Cardiac fibroblast (primary cell): ENCODE measurements at regions not wholly inside any gene's neighbourhood (a gene's known extent, or its start where the extent isn't known, plus 50 kb on each side); places are given as distances from the start of the nearest gene placed in this dataset.

ENCODE experiments used
- DNase-seq, 2 donors: peaks; one replicate each; pipeline versions ENCODE4 v3.0.0 to v3.0.0-alpha.2; 2010; ENCODE audit warnings: low read depth in 2 of 2
- H3K4me3 ChIP-seq, 2 donors: replicated peaks in 1 of 2; 1 replicate in 1 of 2; 2 replicates in 1 of 2; pipeline ENCODE4 v1.5.1; 2011; ENCODE audit warnings: low read depth in 2 of 2, low read length in 2 of 2, mild to moderate bottlenecking in 2 of 2, moderate library complexity in 1 of 2
- TF ChIP-seq, protein P1 (sequence below): IDR thresholded peaks from one replicate; pipeline ENCODE4 v1.5.1; 2011; ENCODE audit warnings: low read depth, mild to moderate bottlenecking, low read length, inconsistent platforms

DNA sequence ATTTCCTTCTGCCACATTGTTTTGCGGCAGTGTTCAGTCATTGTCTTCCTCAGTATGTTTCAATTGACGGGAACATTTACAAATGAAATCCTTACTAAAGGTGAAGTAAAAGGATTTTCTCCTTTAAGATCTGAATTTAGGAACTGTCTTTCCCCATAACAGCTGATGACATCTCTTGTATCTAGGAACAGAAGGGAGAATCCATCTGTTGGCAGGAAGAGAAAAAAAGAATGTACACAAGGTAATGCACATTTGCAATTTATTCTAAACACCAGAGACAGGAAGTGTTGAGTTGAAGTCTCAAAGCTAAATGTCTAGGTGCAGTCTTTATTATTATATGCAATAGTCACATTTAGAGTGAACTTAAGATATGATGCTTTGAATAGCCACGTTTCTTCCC lies 334.5 kb downstream of the HDGFL1 start:
- no peak overlapping the region for H3K4me3 ChIP-seq
- TF ChIP-seq, protein P1, sequence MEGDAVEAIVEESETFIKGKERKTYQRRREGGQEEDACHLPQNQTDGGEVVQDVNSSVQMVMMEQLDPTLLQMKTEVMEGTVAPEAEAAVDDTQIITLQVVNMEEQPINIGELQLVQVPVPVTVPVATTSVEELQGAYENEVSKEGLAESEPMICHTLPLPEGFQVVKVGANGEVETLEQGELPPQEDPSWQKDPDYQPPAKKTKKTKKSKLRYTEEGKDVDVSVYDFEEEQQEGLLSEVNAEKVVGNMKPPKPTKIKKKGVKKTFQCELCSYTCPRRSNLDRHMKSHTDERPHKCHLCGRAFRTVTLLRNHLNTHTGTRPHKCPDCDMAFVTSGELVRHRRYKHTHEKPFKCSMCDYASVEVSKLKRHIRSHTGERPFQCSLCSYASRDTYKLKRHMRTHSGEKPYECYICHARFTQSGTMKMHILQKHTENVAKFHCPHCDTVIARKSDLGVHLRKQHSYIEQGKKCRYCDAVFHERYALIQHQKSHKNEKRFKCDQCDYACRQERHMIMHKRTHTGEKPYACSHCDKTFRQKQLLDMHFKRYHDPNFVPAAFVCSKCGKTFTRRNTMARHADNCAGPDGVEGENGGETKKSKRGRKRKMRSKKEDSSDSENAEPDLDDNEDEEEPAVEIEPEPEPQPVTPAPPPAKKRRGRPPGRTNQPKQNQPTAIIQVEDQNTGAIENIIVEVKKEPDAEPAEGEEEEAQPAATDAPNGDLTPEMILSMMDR = no peak

DNA sequence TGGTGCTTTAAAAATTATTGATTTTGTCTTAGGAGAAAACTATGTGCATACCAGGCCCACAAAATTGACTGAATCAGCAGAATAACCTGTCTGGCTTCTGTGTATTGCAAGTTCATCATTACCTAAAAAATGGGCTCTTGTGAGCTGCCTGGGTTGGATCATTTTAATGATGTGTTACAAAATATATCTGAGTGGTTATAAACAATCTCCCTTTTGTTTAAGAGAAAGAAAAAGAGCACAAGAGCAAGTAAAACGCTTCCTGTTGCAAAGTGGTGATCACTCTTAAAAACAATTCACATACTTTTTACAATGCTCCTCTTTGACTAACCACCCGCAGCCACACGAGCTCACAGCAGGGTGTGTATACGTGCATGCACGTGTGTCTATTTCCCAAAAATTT lies 335.1 kb downstream of the HDGFL1 start:
- TF ChIP-seq, protein P1 = no peak
- no peak for DNase-seq

More for the DNA sequence above, 334.5 kb downstream of the HDGFL1 start:
- no peak for DNase-seq

DNA sequence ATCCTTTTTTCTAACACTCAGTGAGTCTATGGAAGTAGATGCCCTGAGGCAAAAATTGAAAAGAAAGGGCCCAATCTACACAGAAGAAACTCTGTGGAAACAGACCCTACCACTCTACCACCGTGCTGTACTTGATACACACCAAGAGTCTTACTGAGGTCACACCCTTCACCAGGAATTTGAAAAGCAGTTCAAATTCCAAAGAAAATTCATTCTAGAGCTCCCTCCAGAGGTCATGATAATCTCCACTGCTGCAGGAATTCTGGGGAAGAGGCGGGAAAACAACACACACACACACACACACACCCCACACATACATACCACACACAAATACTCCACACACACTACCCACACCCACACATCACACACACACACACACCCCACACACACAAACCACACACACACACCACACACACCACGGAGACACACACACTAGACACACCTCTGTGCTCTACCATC lies 336.8 kb downstream of the HDGFL1 start:
- DNase-seq = peak; percentile 69 to 72
- TF ChIP-seq, protein P1 = peak; percentile 50
- H3K4me3 ChIP-seq = no peak overlapping the region

More for the DNA sequence above, 335.1 kb downstream of the HDGFL1 start:
- no peak overlapping the region for H3K4me3 ChIP-seq

DNA sequence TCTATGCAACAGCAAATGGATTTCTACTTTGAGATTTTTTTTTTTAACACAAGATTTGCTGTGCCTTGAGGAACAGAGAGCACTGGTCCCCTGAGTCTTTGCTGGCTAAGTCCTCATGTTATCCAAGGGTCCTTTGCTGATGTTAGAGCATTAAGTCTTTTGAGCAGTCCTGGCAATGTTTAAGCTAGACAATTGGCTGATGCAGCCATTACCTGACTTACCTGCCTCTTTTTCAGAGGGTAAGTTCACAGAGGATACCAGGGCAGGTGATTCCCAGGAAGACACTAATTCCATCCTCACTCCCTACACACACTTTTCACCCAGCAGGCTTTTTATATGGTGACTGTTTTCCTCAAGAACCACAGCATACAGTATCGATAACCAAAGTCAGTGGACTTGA lies 337.7 kb downstream of the HDGFL1 start:
- no peak for DNase-seq
- H3K4me3 ChIP-seq = no peak overlapping the region
- TF ChIP-seq, protein P1 = no peak

DNA sequence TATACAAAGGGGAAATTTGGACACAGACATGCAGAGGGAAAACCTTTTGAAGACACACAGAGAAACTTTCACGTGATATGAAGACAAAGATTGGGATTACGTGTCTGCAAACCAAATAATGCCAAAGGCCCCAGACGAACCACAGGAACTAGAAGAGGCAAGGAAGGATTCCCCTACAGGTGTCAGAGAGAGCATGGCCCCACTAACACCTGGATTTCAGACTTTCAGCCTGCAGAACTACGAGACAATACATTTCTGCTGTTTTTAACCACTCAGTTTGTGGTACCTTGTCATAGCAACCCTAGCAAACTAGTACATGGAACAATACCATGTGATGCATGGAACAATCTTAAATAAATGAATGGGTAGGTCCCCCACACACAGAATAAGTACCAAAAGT lies 341.0 kb downstream of the HDGFL1 start:
- TF ChIP-seq, protein P1 = no peak
- DNase-seq = no peak
- H3K4me3 ChIP-seq = no peak overlapping the region

DNA sequence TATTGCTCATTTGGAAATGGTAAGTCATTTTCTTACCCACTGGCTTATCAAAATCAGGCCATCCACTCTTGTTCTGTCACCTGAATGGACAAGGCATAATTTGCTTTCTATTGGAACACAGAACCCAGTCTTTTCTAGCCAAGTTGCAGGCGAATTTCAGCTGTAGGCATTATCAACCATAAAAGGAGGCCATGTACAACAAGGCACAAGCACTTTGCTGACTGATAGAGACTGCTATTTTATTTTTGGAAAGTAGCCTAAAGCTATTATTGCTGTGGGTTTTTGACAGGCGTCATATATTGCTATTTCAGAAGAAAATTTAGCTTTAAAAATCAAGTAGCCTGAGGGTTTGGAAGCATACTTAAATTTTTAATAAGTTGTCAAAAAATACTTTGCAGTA lies 344.2 kb downstream of the HDGFL1 start:
- TF ChIP-seq, protein P1 = no peak
- DNase-seq = no peak
- no peak overlapping the region for H3K4me3 ChIP-seq

DNA sequence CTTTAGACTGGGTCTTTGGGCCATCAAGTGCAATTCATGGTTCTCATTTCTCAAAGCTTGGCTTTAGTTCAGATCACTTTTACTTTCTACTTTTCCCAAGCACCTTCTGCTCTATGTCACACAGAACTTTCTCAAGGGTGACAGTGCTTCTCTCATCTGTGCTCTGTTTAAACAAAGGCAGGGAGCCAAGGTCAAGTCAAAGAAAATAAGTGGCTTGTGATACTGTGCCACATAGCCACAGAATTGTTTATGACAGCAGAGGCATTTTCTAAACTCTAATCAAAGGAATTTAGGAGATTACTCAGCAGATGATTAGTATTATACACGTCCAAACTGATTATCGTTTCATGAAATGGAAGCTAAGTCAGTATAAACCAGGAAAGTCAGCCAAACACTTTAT lies 348.0 kb downstream of the HDGFL1 start:
- DNase-seq = peak in 1 of 2 donors; percentile 29

More for the DNA sequence above, 348.0 kb downstream of the HDGFL1 start:
- TF ChIP-seq, protein P1 = no peak
- no peak overlapping the region for H3K4me3 ChIP-seq
